HG03060 (cell line): ENCODE measurements at regions not wholly inside any gene's neighbourhood (a gene's known extent, or its start where the extent isn't known, plus 50 kb on each side); places are given as distances from the start of the nearest gene placed in this dataset.

Source experiments
- ATAC-seq: cut with Tn5 transposase; IDR thresholded peaks from one replicate; pipeline ENCODE4 v1.9.1; 2021; ENCODE audit warnings: low read depth, moderate number of reproducible peaks; ENCODE audit not compliant: unreplicated experiment

GRCh38 chr1:216836316-216836715 is 113.1 kb upstream of the ESRRG start:
- no peak for ATAC-seq

- no peak for ATAC-seq
Measured at GRCh38 chr1:216833509-216833908, 110.3 kb upstream of the ESRRG start.

DNA sequence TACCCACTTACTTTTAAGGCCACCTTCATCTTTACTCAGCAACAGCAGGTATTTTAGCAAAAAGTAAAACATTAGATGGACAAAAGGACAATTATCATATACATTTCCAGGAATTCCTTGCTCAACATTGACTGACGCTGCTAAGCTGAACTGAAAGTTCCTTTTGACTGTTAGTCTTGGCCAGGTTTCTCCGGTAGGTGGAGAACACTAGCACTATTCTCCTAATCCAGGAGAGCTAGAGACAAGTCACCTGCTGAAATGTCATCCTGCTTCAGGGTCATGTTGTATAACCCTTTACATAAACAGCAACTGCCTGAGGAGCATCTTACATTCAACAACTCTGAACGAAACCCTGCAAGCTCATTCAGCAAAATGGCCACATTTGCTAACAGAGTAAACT is 109.0 kb upstream of the ESRRG start:
- ATAC-seq, result no peak

DNA sequence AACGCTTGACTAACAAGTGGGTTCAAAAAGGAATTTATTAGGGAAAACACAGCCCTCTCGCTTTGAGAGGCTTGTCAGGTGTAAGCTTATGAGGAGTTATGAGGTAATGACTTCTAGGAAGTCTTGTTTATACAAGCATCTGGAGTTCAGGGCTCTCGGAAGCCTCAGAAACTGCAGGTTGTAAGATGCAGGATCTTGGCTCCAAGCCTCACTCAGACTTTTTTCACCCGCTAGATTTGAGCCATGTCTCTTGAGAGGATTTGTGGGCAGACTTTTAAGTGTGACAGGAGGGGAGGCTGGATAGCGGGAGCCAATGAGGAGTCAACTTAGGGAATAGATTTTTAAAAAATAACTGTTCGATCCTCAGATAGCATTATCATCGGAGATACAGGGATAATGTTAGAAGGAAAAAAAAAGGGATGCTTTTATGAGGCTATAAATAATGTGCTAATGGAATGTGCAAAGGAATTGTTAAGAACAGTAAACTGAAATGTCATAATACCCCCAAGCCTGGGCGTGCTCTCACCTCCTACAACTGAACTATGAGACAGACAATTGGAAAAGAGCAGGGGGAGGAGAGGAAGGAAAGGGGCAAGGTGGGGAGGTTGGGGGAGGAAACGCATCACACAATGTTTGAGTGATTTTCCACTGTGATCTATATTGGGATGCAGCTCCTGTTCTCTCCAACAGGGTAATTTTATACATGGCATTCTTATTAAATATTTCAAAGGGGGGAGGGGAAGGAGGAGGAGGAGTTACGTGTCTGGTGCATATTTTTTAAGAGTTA is 107.4 kb upstream of the ESRRG start:
- ATAC-seq, result no peak

- no peak for ATAC-seq
Measured at GRCh38 chr1:216827251-216827650, 104.0 kb upstream of the ESRRG start.

- no peak for ATAC-seq
Measured at GRCh38 chr1:216826646-216827045, 103.4 kb upstream of the ESRRG start.

GRCh38 chr1:216826214-216826613 is 103.0 kb upstream of the ESRRG start:
- ATAC-seq, result no peak

GRCh38 chr1:216825557-216825956 is 102.3 kb upstream of the ESRRG start:
- no peak for ATAC-seq

DNA sequence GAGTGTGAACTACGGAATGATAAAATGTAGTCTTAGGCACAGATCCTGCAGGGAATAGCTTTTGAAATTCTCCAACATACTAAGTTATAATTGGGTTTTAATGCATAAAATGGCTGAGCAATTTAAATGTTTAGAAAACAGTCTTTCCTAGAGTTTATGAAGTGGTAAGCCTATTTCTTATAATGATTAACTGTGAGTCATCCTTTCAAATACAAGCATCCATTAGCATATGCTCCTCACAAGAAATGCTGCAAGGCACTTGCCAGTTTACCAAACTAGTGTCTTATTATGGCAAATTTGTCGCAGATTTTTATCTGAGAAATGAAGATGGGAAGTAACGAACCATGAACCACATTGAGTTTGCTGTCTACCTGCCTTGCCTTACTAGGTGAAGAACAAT is 101.3 kb upstream of the ESRRG start:
- no peak for ATAC-seq

DNA sequence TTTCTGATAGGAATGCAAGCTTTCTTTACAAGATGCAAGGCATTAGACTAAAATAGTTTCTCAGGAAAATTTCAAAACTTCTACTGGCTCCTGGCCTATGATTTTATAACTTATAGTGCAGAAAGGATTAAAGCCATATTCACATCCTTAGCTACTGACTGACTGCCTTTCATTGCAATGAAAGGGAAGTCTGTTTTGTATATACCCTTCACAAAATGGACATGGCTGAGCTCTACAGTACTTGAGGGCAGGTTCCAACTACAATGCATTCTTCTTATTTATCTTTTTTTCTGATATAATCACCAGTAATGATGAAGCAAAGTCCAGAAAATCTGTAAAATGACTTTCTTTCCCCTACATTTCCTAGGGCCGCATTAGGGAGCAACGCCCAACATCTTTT is 100.5 kb upstream of the ESRRG start:
- ATAC-seq, result no peak

GRCh38 chr1:216822480-216822879 is 99.3 kb upstream of the ESRRG start:
- no peak for ATAC-seq

- no peak for ATAC-seq
Measured at GRCh38 chr1:216820345-216820744, 97.1 kb upstream of the ESRRG start.

GRCh38 chr1:216818284-216818683 is 95.1 kb upstream of the ESRRG start:
- ATAC-seq, result no peak

- no peak for ATAC-seq
Measured at GRCh38 chr1:216815260-216816131, 92.3 kb upstream of the ESRRG start.

DNA sequence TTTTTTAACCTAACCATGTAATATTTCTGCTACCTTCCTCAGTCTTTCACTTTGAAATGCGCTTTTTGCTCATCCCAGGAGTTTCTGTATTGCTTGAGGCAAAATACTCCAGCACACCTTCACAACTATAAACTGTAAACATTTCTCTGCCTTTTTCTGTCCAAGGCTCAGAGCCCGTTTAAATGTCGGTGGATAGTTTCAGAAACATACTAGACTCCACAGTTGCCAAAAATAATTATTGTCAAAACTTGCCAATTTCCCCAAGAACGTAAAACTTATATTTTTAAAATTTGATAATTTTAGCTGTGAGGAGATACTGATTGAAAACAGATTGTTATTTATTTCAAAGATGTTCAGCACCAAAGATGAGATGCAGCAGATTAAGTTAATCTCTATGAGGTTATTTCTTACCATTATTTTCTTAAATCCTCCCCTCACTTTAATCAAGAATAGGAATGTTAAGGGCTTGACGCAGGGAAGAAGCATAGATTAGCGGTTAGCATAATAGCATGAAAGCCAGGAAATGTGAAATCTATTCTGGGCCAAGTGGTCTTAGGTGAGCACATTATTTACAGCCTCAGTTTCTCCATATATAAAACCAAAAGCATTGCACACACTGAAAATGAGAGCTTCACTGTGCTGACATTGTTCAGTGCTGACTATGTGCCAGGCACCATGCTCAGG is 91.5 kb upstream of the ESRRG start:
- no peak for ATAC-seq

- no peak for ATAC-seq
Measured at GRCh38 chr1:216812966-216813365, 89.7 kb upstream of the ESRRG start.

DNA sequence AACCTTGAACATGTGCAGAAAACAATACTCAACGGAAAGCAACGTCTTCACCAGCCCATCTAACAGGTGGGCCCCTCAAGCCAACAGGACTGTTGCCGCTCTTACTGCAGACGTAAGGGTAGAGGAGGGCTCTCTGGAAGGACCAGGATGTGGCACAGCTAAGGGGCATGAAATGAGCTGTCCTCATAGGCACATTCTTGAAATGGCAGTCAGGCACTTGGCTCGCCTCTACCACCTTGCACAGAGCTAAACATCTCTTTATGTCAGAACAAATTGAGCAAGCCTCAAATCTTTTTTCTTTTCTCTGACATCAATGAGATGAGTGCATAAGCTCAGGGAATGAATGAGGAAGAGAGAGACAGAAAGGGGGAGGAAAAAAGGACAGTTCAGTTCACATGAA is 86.4 kb upstream of the ESRRG start:
- no peak for ATAC-seq

DNA sequence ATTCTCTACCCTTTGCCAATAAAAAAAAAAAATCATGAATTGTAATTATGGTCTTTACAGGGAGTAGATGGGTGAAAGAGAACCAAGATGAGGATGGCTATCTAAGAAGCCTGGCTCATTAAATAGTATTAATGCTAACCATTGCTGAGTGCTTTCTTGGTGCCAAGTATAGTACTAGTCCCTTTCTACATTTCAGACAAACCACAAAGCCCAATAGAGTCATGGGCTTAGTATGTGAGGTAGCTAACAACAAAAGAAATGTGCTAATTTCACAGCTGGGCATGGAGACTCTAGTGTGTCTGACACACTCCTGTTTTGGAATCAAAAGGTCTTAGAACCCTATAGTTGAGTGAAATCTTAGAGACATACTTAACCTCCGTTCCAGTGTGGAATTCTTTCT is 84.5 kb upstream of the ESRRG start:
- no peak for ATAC-seq

- no peak for ATAC-seq
Measured at GRCh38 chr1:216805953-216806352, 82.7 kb upstream of the ESRRG start.

GRCh38 chr1:216805233-216805632 is 82.0 kb upstream of the ESRRG start:
- no peak for ATAC-seq

- ATAC-seq, result no peak
Measured at GRCh38 chr1:216804111-216804510, 80.9 kb upstream of the ESRRG start.
